ENCODE measurements at regions not wholly inside any gene's neighbourhood (a gene's known extent, or its start where the extent isn't known, plus 50 kb on each side); places are given as distances from the start of the nearest gene placed in this dataset.

DNA sequence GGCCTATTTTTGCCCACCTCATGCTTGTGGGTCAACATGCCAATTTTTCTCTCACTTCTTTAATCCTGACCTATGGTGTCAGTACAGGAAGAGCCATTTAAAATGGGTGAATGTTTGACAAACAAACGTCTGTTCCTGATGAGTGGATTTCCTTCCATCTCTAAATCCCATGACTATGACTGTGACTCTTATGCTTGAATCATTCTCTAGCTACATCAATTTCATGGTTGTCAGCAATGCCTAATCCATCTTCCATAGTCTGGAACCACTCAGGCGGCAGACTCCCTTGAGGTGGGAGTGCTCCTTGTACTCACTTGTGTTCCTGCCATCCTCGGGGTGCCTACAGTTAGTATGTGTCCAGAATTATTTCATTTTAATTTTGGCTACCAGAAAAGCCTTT, 194.9 kb upstream of the RPS6KA3 start:
- TF ChIP-seq, protein P1, sequence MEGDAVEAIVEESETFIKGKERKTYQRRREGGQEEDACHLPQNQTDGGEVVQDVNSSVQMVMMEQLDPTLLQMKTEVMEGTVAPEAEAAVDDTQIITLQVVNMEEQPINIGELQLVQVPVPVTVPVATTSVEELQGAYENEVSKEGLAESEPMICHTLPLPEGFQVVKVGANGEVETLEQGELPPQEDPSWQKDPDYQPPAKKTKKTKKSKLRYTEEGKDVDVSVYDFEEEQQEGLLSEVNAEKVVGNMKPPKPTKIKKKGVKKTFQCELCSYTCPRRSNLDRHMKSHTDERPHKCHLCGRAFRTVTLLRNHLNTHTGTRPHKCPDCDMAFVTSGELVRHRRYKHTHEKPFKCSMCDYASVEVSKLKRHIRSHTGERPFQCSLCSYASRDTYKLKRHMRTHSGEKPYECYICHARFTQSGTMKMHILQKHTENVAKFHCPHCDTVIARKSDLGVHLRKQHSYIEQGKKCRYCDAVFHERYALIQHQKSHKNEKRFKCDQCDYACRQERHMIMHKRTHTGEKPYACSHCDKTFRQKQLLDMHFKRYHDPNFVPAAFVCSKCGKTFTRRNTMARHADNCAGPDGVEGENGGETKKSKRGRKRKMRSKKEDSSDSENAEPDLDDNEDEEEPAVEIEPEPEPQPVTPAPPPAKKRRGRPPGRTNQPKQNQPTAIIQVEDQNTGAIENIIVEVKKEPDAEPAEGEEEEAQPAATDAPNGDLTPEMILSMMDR (IDR thresholded peaks at IDR 0.05), result no peak
- no peak for TF ChIP-seq GABPB1 (CRISPR knock-in tag; IDR thresholded peaks at IDR 0.05)
- TF ChIP-seq SMAD3 (CRISPR knock-in tag; IDR thresholded peaks at IDR 0.05; ENCODE audit: borderline replicate concordance), result no peak

Measured in WTC11 (cell line).